SK-N-SH (cell line): ENCODE measurements at regions not wholly inside any gene's neighbourhood (a gene's known extent, or its start where the extent isn't known, plus 50 kb on each side); places are given as distances from the start of the nearest gene placed in this dataset.

Experiments
- CTCF ChIA-PET: fragments of 300-600, 350-600 bp; formaldehyde crosslinking; extraction: SDS; loops from one replicate; lab custom pipeline; 2021; lab: Yijun Ruan, JAX
- POLR2A ChIA-PET: fragments of 350-600 bp; sonication (Branson Sonifier 250); formaldehyde crosslinking; extraction: SDS; loops from one replicate; lab custom pipeline; 2020; ENCODE audit warnings: antibody characterized with exemption, inconsistent platforms; lab: Yijun Ruan, JAX
- DNase-seq: peaks from one replicate; pipeline ENCODE4 v3.0.0; 2012
- H2AFZ ChIP-seq: fragments of 200-600 bp; sonication (generic); 2 replicates; pipeline ENCODE4 v1.8.1; 2016; ENCODE audit warnings: antibody characterized with exemption, mild to moderate bottlenecking, low read depth
- H3F3A ChIP-seq: fragments of 200-600 bp; sonication (generic); replicated peaks from 2 replicates; pipeline ENCODE3; 2016; ENCODE audit warnings: antibody characterized with exemption, mild to moderate bottlenecking; ENCODE audit not compliant: insufficient read depth
- H3K27ac ChIP-seq, 2 experiments: fragments of 200-500 bp in 1 of 2; fragments of 200-600 bp in 1 of 2; sonication (Bioruptor generic) in 1 of 2; sonication (generic), shearing (Covaris generic) in 1 of 2; 2 replicates each; pipeline versions ENCODE4 v1.5.1 to v1.6.1; 2014 to 2016; ENCODE audit warnings: low read depth in 2 of 2, inconsistent platforms in 1 of 2, low read length in 1 of 2, mild to moderate bottlenecking in 1 of 2, mixed read lengths in 1 of 2
- H3K27me3 ChIP-seq: fragments of 200-600 bp; sonication (generic), shearing (Covaris generic); 2 replicates; pipeline ENCODE4 v1.6.1; 2016; ENCODE audit warnings: mixed run types; ENCODE audit not compliant: insufficient read depth
- H3K36me3 ChIP-seq, 2 experiments: fragments of 200-500 bp in 1 of 2; fragments of 200-600 bp in 1 of 2; sonication (Bioruptor generic) in 1 of 2; sonication (generic) in 1 of 2; replicated peaks in 1 of 2; 2 replicates each; pipeline versions ENCODE3 to v1.5.1; 2014 to 2016; ENCODE audit warnings: low read length in 1 of 2, mild to moderate bottlenecking in 1 of 2; ENCODE audit not compliant: insufficient read depth in 2 of 2, control insufficient read depth in 1 of 2
- H3K4me1 ChIP-seq, 2 experiments: fragments of 200-500 bp in 1 of 2; fragments of 200-600 bp in 1 of 2; sonication (Bioruptor generic) in 1 of 2; sonication (generic), shearing (Covaris generic) in 1 of 2; 2 replicates each; pipeline versions ENCODE4 v1.5.1 to v1.6.1; 2014 to 2016; ENCODE audit warnings: low read depth in 1 of 2, low read length in 1 of 2, mixed run types in 1 of 2; ENCODE audit not compliant: insufficient read depth in 2 of 2, control insufficient read depth in 1 of 2
- H3K4me2 ChIP-seq: fragments of 200-600 bp; sonication (generic), shearing (Covaris generic); 2 replicates; pipeline ENCODE4 v1.6.1; 2017; ENCODE audit warnings: mixed run types
- H3K4me3 ChIP-seq, 2 experiments: fragments of 200-500 bp in 1 of 2; fragments of 200-600 bp in 1 of 2; sonication (Bioruptor generic) in 1 of 2; sonication (generic), shearing (Covaris generic) in 1 of 2; 2 replicates each; pipeline versions ENCODE4 v1.5.1 to v1.8.1; 2014 to 2016; ENCODE audit warnings: low read depth in 2 of 2, inconsistent platforms in 1 of 2, low read length in 1 of 2, mild to moderate bottlenecking in 1 of 2, mixed read lengths in 1 of 2, moderate library complexity in 1 of 2
- H3K79me2 ChIP-seq: fragments of 200-600 bp; sonication (generic); 2 replicates; pipeline ENCODE4 v1.8.1; 2017; ENCODE audit warnings: mild to moderate bottlenecking; ENCODE audit not compliant: insufficient read depth
- H3K9ac ChIP-seq: fragments of 200-600 bp; sonication (generic); 2 replicates; pipeline ENCODE4 v1.6.1; 2017; ENCODE audit warnings: mixed run types
- H3K9me2 ChIP-seq: fragments of 200-600 bp; sonication (generic); 2 replicates; pipeline ENCODE4 v1.6.1; 2017; ENCODE audit warnings: mixed run types
- H3K9me3 ChIP-seq: fragments of 200-600 bp; sonication (generic); 2 replicates; pipeline ENCODE4 v1.6.1; 2017; ENCODE audit warnings: mixed run types, mild to moderate bottlenecking, moderate library complexity
- H4K20me1 ChIP-seq: fragments of 200-600 bp; sonication (generic); 2 replicates; pipeline ENCODE4 v1.6.1; 2017; ENCODE audit warnings: mild to moderate bottlenecking, mixed run types; ENCODE audit not compliant: insufficient read depth
- CTCF ChIP-seq: fragments of 200-600 bp; sonication (generic); IDR thresholded peaks from 2 replicates; pipeline ENCODE4 v1.6.1; 2017; ENCODE audit warnings: antibody characterized with exemption, mild to moderate bottlenecking, moderate library complexity
- EP300 ChIP-seq, 2 experiments: IDR thresholded peaks; 2 replicates each; pipeline versions ENCODE4 v1.4.0 to v1.6.1; 2012; ENCODE audit warnings: borderline replicate concordance in 1 of 2, low read depth in 1 of 2, low read length in 1 of 2
- EZH2phosphoT487 ChIP-seq: fragments of 200-600 bp; sonication (generic); IDR thresholded peaks from 2 replicates; pipeline ENCODE4 v1.6.1; 2017; ENCODE audit warnings: low read depth, mixed run types, mild to moderate bottlenecking, antibody characterized with exemption, moderate library complexity, borderline replicate concordance
- FOSL2 ChIP-seq: IDR thresholded peaks from 2 replicates; pipeline ENCODE4 v1.4.0; 2012; ENCODE audit warnings: low read depth, mild to moderate bottlenecking, moderate library complexity, borderline replicate concordance
- FOXJ3 ChIP-seq: sonication (generic); formaldehyde crosslinking; IDR thresholded peaks from 2 replicates; pipeline ENCODE4 v1.5.1; 2020; ENCODE audit warnings: mild to moderate bottlenecking, missing genetic modification reagents
- FOXM1 ChIP-seq: IDR thresholded peaks from 2 replicates; pipeline ENCODE4 v1.4.0; 2012; ENCODE audit warnings: low read depth, mild to moderate bottlenecking
- IRF3 ChIP-seq: fragments of 150-350 bp; IDR thresholded peaks from 2 replicates; pipeline ENCODE4 v1.6.1; 2016; ENCODE audit warnings: mild to moderate bottlenecking, low read depth, low read length
- JUND ChIP-seq: IDR thresholded peaks from 2 replicates; pipeline ENCODE4 v1.4.0; 2012
- MEF2A ChIP-seq: IDR thresholded peaks from 2 replicates; pipeline ENCODE4 v1.4.0; 2012; ENCODE audit warnings: low read depth, borderline replicate concordance
- MXI1 ChIP-seq: IDR thresholded peaks from 2 replicates; pipeline ENCODE4 v1.6.1; 2012; ENCODE audit warnings: mild to moderate bottlenecking, low read depth, low read length, improper control_type of control experiment
- RCOR1 ChIP-seq: fragments of 150-350 bp; IDR thresholded peaks from 2 replicates; pipeline ENCODE4 v1.6.1; 2017; ENCODE audit warnings: antibody characterized with exemption, low read length
- SIN3A ChIP-seq: IDR thresholded peaks from 2 replicates; pipeline ENCODE4 v1.6.1; 2012; ENCODE audit warnings: low read depth, mild to moderate bottlenecking, low read length, moderate library complexity, borderline replicate concordance
- SMC3 ChIP-seq: IDR thresholded peaks from 2 replicates; pipeline ENCODE4 v1.6.1; 2012; ENCODE audit warnings: low read depth, low read length, improper control_type of control experiment
- TAF1 ChIP-seq: IDR thresholded peaks from 2 replicates; pipeline ENCODE4 v1.6.1; 2012; ENCODE audit warnings: low read depth, mild to moderate bottlenecking, low read length, moderate library complexity, borderline replicate concordance
- TCF12 ChIP-seq: IDR thresholded peaks from 2 replicates; pipeline ENCODE4 v1.4.0; 2012
- TEAD4 ChIP-seq: IDR thresholded peaks from 2 replicates; pipeline ENCODE4 v1.4.0; 2012; ENCODE audit warnings: mild to moderate bottlenecking, borderline replicate concordance; ENCODE audit not compliant: insufficient read depth
- ZBTB33 ChIP-seq: IDR thresholded peaks from 2 replicates; pipeline ENCODE4 v1.4.0; 2012; ENCODE audit warnings: low read depth, borderline replicate concordance
- WGBS: methylation state at CpG from one replicate; pipeline ENCODE4 v1.1.6; 2017; ENCODE audit warnings: low lambda C conversion rate; 5-methylcytosine and 5-hydroxymethylcytosine counted together
- TF ChIP-seq, protein P1 (sequence below): IDR thresholded peaks from 2 replicates; pipeline ENCODE4 v1.4.0; 2012; ENCODE audit warnings: low read depth
- TF ChIP-seq, protein P2 (sequence below): IDR thresholded peaks from 2 replicates; pipeline ENCODE4 v1.6.1; 2012; ENCODE audit warnings: mild to moderate bottlenecking, low read depth, low read length, moderate library complexity
- TF ChIP-seq, protein P3 (sequence below): IDR thresholded peaks from 2 replicates; pipeline ENCODE4; 2012

- H4K20me1 ChIP-seq: no peaks in the 10 kb centered on the region
- no peaks in the 10 kb centered on the region for H3K9me2 ChIP-seq
- H3K4me2 ChIP-seq: no peak overlapping the region
- no peak overlapping the region for H2AFZ ChIP-seq
- no peaks in the 10 kb centered on the region for H3K9me3 ChIP-seq
- no peaks in the 10 kb centered on the region for H3K27me3 ChIP-seq
- WGBS: 64% methylated on average over 2 of the region's 2 CpGs
- H3F3A ChIP-seq: no peaks in the 10 kb centered on the region
- DNase-seq: no peak
- H3K9ac ChIP-seq: no peak overlapping the region
- H3K79me2 ChIP-seq: no peaks in the 10 kb centered on the region
- TF ChIP-seq CTCF (no peak), TAF1 (no peak), TEAD4 (no peak), FOXM1 (no peak), IRF3 (no peak), JUND (no peak), EZH2phosphoT487 (no peak), EP300 (IDR thresholded peaks at IDR 0.05; ENCODE audit: borderline replicate concordance in 1 of 2, low read depth in 1 of 2, low read length in 1 of 2) (no peak), MXI1 (no peak), FOSL2 (no peak), FOXJ3 (CRISPR knock-in tag) (no peak), ZBTB33 (no peak), SIN3A (no peak), TCF12 (no peak), MEF2A (no peak), RCOR1 (no peak), SMC3 (no peak)
- TF ChIP-seq, protein P1, sequence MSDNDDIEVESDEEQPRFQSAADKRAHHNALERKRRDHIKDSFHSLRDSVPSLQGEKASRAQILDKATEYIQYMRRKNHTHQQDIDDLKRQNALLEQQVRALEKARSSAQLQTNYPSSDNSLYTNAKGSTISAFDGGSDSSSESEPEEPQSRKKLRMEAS: no peak
- TF ChIP-seq, protein P2, sequence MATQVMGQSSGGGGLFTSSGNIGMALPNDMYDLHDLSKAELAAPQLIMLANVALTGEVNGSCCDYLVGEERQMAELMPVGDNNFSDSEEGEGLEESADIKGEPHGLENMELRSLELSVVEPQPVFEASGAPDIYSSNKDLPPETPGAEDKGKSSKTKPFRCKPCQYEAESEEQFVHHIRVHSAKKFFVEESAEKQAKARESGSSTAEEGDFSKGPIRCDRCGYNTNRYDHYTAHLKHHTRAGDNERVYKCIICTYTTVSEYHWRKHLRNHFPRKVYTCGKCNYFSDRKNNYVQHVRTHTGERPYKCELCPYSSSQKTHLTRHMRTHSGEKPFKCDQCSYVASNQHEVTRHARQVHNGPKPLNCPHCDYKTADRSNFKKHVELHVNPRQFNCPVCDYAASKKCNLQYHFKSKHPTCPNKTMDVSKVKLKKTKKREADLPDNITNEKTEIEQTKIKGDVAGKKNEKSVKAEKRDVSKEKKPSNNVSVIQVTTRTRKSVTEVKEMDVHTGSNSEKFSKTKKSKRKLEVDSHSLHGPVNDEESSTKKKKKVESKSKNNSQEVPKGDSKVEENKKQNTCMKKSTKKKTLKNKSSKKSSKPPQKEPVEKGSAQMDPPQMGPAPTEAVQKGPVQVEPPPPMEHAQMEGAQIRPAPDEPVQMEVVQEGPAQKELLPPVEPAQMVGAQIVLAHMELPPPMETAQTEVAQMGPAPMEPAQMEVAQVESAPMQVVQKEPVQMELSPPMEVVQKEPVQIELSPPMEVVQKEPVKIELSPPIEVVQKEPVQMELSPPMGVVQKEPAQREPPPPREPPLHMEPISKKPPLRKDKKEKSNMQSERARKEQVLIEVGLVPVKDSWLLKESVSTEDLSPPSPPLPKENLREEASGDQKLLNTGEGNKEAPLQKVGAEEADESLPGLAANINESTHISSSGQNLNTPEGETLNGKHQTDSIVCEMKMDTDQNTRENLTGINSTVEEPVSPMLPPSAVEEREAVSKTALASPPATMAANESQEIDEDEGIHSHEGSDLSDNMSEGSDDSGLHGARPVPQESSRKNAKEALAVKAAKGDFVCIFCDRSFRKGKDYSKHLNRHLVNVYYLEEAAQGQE: no peak
- TF ChIP-seq, protein P3, sequence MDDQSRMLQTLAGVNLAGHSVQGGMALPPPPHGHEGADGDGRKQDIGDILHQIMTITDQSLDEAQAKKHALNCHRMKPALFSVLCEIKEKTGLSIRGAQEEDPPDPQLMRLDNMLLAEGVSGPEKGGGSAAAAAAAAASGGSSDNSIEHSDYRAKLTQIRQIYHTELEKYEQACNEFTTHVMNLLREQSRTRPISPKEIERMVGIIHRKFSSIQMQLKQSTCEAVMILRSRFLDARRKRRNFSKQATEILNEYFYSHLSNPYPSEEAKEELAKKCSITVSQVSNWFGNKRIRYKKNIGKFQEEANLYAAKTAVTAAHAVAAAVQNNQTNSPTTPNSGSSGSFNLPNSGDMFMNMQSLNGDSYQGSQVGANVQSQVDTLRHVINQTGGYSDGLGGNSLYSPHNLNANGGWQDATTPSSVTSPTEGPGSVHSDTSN: no peak
- ChIA-PET CTCF (interaction anchor here (1.0 to 2.0 kb wide), 2 partner anchors 13 to 22 kb away, joined by 3 to 4 read pairs; no protein-coding TSS in a partner anchor), POLR2A (no interaction called here)
- H3K4me3 ChIP-seq: no peak overlapping the region
- H3K4me1 ChIP-seq: no peaks in the 10 kb centered on the region; a peak in 1 of 4 replicates
- H3K27ac ChIP-seq: no peak overlapping the region
- no peaks in the 10 kb centered on the region for H3K36me3 ChIP-seq
These were observed 256.6 kb upstream of the NT5C1B start for GRCh38 chr2:18845854-18846445.
